Activated CD4-positive, alpha-beta memory T cell treated with anti-CD3 and anti-CD28 coated beads, Interleukin-2, amount 10 ng/mL, durations not matched to agents 7 days and 5 days (primary cell): ENCODE measurements at regions not wholly inside any gene's neighbourhood (a gene's known extent, or its start where the extent isn't known, plus 50 kb on each side); places are given as distances from the start of the nearest gene placed in this dataset.
A peak's percentile ranks its signal among the peaks of the same experiment; 100 is the strongest.

ENCODE experiments used
- CTCF ChIA-PET: fragments of 350-600 bp; sonication (Branson Sonifier 250); formaldehyde crosslinking; loops from one replicate; lab custom pipeline; 2021; ENCODE audit warnings: antibody characterized with exemption, inconsistent platforms; lab: Charles Lee
- POLR2A ChIA-PET: fragments of 350-600 bp; sonication (Branson Sonifier 250); formaldehyde crosslinking; loops from one replicate; lab custom pipeline; 2021; ENCODE audit warnings: antibody characterized with exemption; lab: Charles Lee
- DNase-seq: peaks from one replicate; pipeline ENCODE4 v3.0.0-alpha.2; 2020
- H3K27ac Mint-ChIP-seq: one replicate; pipeline ENCODE4 v1.8.0; 2021; ENCODE audit warnings: mild to moderate bottlenecking, mixed read lengths
- H3K27me3 Mint-ChIP-seq: one replicate; pipeline ENCODE4 v1.8.0; 2021; ENCODE audit warnings: mixed read lengths
- H3K36me3 Mint-ChIP-seq: one replicate; pipeline ENCODE4 v1.8.0; 2021; ENCODE audit warnings: low read depth, mixed read lengths
- H3K4me1 Mint-ChIP-seq: one replicate; pipeline ENCODE4 v1.8.0; 2021; ENCODE audit warnings: mixed read lengths
- H3K4me3 Mint-ChIP-seq: one replicate; pipeline ENCODE4 v1.8.0; 2021; ENCODE audit warnings: mild to moderate bottlenecking, mixed read lengths
- H3K9me3 Mint-ChIP-seq: one replicate; pipeline ENCODE4 v1.8.0; 2021; ENCODE audit warnings: mixed read lengths

- Mint-ChIP-seq H3K36me3 (peaks cover 2% of the 10 kb centered on the region), H3K27me3 (no peaks in the 10 kb centered on the region), H3K27ac (no peak overlapping the region), H3K4me3 (no peak overlapping the region), H3K4me1 (peaks cover 24% of the 10 kb centered on the region), H3K9me3 (no peaks in the 10 kb centered on the region)
- POLR2A ChIA-PET, result interaction anchor here (0.7 kb wide), 1 partner anchor 28 kb away, joined by 3 read pairs; no protein-coding TSS in a partner anchor
- CTCF ChIA-PET, result no interaction called here
- no peak for DNase-seq
Observed at GRCh38 chr12:107396991-107397390, 288.6 kb upstream of the PWP1 start.

DNA sequence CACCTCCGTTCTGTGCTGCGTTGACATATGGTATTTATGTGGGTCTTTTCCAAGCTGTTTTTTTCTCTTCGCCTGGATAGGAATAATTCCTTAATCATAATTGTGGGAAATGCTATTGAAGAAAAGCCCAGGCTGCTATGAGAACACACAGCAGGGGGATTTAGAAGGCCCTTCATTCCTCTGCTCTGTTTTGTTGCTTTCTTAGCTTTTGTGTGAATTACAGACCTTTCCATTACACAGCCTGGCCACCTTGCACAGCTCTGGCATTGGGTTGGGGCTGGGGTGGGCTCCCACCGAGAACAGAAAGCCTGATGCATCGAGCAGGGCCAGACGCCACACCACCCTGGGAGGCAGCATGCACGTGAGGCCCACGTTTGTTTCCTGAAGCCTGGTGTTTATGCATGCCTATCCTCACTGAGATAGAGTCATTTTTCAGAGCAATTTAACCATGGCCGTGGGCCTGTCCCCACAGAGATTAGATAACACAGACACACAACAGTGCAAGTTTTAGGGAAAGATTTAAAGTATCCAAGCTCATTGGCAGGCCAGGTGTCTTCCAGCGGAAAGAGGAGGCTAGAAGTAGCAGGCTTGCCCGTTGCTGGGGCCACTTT, 287.6 kb upstream of the PWP1 start:
- DNase-seq, result no peak
- H3K4me3 Mint-ChIP-seq, result no peak overlapping the region
- ChIA-PET POLR2A (no interaction called here), CTCF (no interaction called here)
- H3K4me1 Mint-ChIP-seq, result peaks cover 22% of the 10 kb centered on the region
- H3K27me3 Mint-ChIP-seq, result no peaks in the 10 kb centered on the region
- peaks cover 2% of the 10 kb centered on the region for H3K36me3 Mint-ChIP-seq
- H3K27ac Mint-ChIP-seq, result no peak overlapping the region
- H3K9me3 Mint-ChIP-seq, result no peaks in the 10 kb centered on the region

DNA sequence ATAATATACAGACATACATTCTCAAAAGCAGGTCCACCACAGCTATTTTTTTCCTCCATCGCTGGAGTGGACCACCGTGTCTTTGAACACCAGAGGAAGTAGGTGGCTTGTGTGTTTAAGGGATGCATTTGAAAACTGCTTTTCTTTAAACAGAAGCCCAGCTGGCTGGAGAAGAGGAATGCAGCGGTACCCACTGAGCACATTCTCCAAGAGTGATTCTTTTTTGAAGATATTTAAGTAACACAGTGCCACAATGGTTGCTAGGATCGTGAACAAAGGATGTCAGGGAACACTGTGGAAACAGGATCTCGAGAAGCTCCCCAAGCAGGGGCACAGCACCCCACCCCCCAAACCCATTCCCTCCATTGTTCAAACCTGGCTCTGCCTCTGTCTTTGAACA, 286.6 kb upstream of the PWP1 start:
- Mint-ChIP-seq H3K4me1 (peaks cover 19% of the 10 kb centered on the region), H3K9me3 (no peaks in the 10 kb centered on the region), H3K27me3 (no peaks in the 10 kb centered on the region), H3K4me3 (no peak overlapping the region), H3K27ac (no peak overlapping the region), H3K36me3 (peaks cover 2% of the 10 kb centered on the region)
- POLR2A ChIA-PET, result no interaction called here
- DNase-seq, result no peak
- CTCF ChIA-PET, result interaction anchor here (0.8 to 0.9 kb wide), 2 partner anchors 265 to 268 kb away, joined by 3 read pairs; no protein-coding TSS in a partner anchor

DNA sequence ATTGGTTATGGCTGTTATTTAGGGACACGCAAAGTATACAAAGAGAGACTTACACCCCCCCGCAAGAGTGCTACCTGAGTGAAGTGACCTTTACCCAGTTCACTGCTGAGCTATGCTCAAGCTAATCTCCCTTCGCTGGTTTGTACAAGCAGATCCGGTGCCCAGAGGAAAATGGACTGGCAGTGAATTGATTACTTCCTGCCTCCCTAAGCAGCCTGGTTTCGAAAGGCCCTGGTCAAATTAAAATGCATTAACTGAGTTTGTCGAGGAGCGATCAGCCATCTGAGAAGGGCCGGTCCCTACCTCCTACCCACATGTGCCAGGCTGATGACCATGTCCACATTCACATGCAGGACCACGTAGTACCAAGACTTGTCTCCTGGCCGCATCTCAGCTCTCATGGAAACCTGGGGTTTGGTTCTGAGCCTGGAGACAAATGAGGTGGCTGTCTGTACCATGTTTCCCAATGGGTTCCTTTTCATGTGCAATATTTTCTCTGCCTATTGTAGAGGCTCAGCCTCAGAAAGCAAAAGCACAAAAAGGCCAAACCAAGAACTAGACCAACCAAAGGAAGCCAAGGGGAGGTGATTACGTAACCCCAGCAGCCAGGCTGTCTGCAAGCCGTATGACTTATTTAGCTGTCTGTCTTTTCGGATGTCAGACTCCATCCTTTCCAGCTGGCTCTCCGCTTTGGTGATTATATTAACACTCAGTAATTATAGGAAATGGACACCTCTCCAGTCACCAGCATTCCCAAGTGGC, 284.7 kb upstream of the PWP1 start:
- H3K4me1 Mint-ChIP-seq, result peaks cover 22% of the 10 kb centered on the region
- POLR2A ChIA-PET, result interaction anchor here (2.2 to 2.7 kb wide), 2 partner anchors 27 to 80 kb away, joined by 5 to 20 read pairs; no protein-coding TSS in a partner anchor
- H3K27ac Mint-ChIP-seq, result no peak overlapping the region

GRCh38 chr12:107402041-107403022, 283.3 kb upstream of the PWP1 start:
- POLR2A ChIA-PET, result interaction anchor here (0.8 to 2.7 kb wide), 6 partner anchors 29 to 84 kb away, joined by 3 to 20 read pairs (median 4); a partner anchor contains a TSS
- H3K9me3 Mint-ChIP-seq, result no peaks in the 10 kb centered on the region
- H3K4me3 Mint-ChIP-seq, result no peak overlapping the region
- H3K27ac Mint-ChIP-seq, result peak overlapping the region; percentile 44
- no peaks in the 10 kb centered on the region for H3K27me3 Mint-ChIP-seq
- CTCF ChIA-PET, result interaction anchor here (0.8 to 5.7 kb wide), 25 partner anchors 13 to 288 kb away, joined by 3 to 53 read pairs (median 6); a partner anchor contains a TSS
- DNase-seq, result peak; percentile 68
- H3K4me1 Mint-ChIP-seq, result peaks cover 19% of the 10 kb centered on the region
- H3K36me3 Mint-ChIP-seq, result peaks cover 2% of the 10 kb centered on the region

More for the DNA sequence above, 284.7 kb upstream of the PWP1 start:
- CTCF ChIA-PET, result interaction anchor here (0.6 to 5.7 kb wide), 10 partner anchors 11 to 275 kb away, joined by 3 to 53 read pairs (median 17); a partner anchor contains a TSS
- Mint-ChIP-seq H3K27me3 (no peaks in the 10 kb centered on the region), H3K4me3 (no peak overlapping the region), H3K9me3 (no peaks in the 10 kb centered on the region), H3K36me3 (peaks cover 2% of the 10 kb centered on the region)
- DNase-seq, result no peak

DNA sequence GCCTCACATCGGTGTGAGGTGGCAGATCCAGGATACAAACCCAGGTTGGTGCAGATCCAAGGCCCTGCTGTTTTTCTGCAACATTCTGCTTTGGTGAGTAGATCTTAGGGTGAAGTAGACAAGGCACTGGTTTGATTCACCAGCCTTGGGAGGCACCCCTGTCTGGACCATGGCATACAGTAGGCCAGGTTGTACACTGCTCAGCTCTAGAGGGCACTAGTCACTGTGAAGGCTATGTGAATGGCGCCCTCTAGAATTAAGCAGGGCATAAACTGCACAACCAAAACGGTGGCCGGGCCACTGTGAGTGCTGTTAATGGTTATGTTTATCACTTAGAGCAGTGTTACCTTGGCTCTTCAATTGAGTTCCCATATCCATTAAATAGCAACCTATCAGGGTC, 280.6 kb upstream of the PWP1 start:
- H3K27me3 Mint-ChIP-seq, result no peaks in the 10 kb centered on the region
- no peaks in the 10 kb centered on the region for H3K36me3 Mint-ChIP-seq
- H3K4me3 Mint-ChIP-seq, result no peak overlapping the region
- DNase-seq, result peak; percentile 43
- no peaks in the 10 kb centered on the region for H3K9me3 Mint-ChIP-seq
- no peak overlapping the region for H3K27ac Mint-ChIP-seq
- ChIA-PET POLR2A (interaction anchor here (1.1 to 2.1 kb wide), 3 partner anchors 84 to 273 kb away, joined by 3 to 5 read pairs (median 4); a partner anchor contains a TSS), CTCF (interaction anchor here (0.6 to 5.7 kb wide), 16 partner anchors 10 to 280 kb away, joined by 3 to 51 read pairs (median 4); no protein-coding TSS in a partner anchor)
- peaks cover 16% of the 10 kb centered on the region for H3K4me1 Mint-ChIP-seq

DNA sequence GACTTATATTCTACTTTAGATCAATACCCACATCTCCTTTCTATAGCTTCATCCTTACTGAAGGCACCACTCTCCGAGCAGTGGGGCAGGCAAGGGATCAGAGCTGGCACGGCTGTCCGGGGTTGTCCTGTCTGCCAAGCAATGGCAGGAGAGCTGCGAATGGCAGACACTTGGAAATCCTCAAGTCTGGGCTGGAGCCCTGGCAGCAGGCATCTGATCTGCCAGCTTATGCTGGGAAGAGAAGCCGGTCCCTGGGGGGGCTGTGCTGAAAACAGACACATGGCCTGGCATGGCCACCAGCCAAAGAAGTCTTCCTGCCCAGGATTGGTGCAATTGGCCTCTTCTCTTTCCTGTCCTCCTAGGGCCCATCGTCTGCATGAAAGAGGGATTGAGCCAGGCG, 280.2 kb upstream of the PWP1 start:
- ChIA-PET POLR2A (interaction anchor here (1.1 to 2.1 kb wide), 3 partner anchors 85 to 274 kb away, joined by 3 to 5 read pairs (median 4); a partner anchor contains a TSS), CTCF (interaction anchor here (1.0 to 5.7 kb wide), 13 partner anchors 10 to 276 kb away, joined by 3 to 51 read pairs (median 5); no protein-coding TSS in a partner anchor)
- no peaks in the 10 kb centered on the region for H3K9me3 Mint-ChIP-seq
- H3K4me1 Mint-ChIP-seq, result peaks cover 16% of the 10 kb centered on the region
- H3K27ac Mint-ChIP-seq, result no peak overlapping the region
- DNase-seq, result no peak
- no peaks in the 10 kb centered on the region for H3K36me3 Mint-ChIP-seq
- H3K4me3 Mint-ChIP-seq, result no peak overlapping the region
- H3K27me3 Mint-ChIP-seq, result no peaks in the 10 kb centered on the region

- ChIA-PET POLR2A (no interaction called here), CTCF (interaction anchor here (0.7 to 4.9 kb wide), 8 partner anchors 8 to 281 kb away, joined by 3 to 51 read pairs (median 3); no protein-coding TSS in a partner anchor)
- Mint-ChIP-seq H3K9me3 (no peaks in the 10 kb centered on the region), H3K27ac (no peak overlapping the region), H3K4me1 (peaks cover 10% of the 10 kb centered on the region), H3K36me3 (no peaks in the 10 kb centered on the region), H3K27me3 (no peaks in the 10 kb centered on the region), H3K4me3 (no peak overlapping the region)
- no peak for DNase-seq
Observed at GRCh38 chr12:107406932-107407331, 278.7 kb upstream of the PWP1 start.

DNA sequence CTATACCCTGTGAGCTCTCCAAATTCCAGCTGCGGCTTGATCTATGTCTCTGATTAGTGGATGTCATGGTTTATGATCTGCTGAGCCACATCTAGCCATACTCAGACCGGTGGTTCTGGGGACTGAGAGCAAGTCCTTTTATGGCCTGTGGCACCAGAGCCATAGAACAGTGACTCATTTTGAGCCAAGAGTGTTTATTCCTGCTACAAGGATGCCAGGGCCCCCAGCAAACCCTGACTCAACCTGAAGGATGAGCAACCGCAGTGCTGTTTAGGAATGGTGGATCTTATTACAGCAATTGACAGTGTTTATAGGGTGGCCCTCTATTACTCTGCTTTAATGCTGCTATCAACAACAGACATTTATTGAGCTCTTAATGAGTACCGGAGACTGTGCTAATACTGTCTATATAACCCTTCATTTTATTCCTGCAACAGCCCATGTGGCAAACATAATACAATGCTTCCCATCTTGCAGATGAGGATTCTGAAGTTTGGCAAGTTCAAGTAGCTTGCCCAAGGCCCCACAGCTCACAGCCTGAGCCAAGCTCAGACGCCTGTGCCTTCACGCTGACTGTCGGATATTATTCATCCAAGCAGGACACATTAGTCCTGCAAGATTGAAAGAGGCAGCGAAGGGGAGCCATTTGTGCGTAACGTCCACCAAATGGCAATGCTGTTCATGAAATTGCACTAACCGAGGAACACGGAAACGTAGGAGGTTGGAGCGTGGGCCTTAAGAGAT, 273.6 kb upstream of the PWP1 start:
- CTCF ChIA-PET, result interaction anchor here (1.6 kb wide), 1 partner anchor 91 kb away, joined by 3 read pairs; no protein-coding TSS in a partner anchor

GRCh38 chr12:107415071-107415470, 270.5 kb upstream of the PWP1 start:
- DNase-seq, result no peak
- CTCF ChIA-PET, result interaction anchor here (1.2 to 1.4 kb wide), 2 partner anchors 9 to 283 kb away, joined by 4 to 5 read pairs; no protein-coding TSS in a partner anchor
- no peaks in the 10 kb centered on the region for H3K36me3 Mint-ChIP-seq
- peaks cover 3% of the 10 kb centered on the region for H3K9me3 Mint-ChIP-seq
- POLR2A ChIA-PET, result no interaction called here
- H3K4me3 Mint-ChIP-seq, result no peak overlapping the region
- no peaks in the 10 kb centered on the region for H3K4me1 Mint-ChIP-seq
- H3K27ac Mint-ChIP-seq, result no peak overlapping the region
- H3K27me3 Mint-ChIP-seq, result no peaks in the 10 kb centered on the region

More for the DNA sequence above, 273.6 kb upstream of the PWP1 start:
- H3K36me3 Mint-ChIP-seq, result no peaks in the 10 kb centered on the region
- H3K27ac Mint-ChIP-seq, result no peak overlapping the region
- H3K4me1 Mint-ChIP-seq, result no peaks in the 10 kb centered on the region
- H3K27me3 Mint-ChIP-seq, result no peaks in the 10 kb centered on the region
- no peaks in the 10 kb centered on the region for H3K9me3 Mint-ChIP-seq
- H3K4me3 Mint-ChIP-seq, result no peak overlapping the region
- POLR2A ChIA-PET, result no interaction called here
- no peak for DNase-seq

DNA sequence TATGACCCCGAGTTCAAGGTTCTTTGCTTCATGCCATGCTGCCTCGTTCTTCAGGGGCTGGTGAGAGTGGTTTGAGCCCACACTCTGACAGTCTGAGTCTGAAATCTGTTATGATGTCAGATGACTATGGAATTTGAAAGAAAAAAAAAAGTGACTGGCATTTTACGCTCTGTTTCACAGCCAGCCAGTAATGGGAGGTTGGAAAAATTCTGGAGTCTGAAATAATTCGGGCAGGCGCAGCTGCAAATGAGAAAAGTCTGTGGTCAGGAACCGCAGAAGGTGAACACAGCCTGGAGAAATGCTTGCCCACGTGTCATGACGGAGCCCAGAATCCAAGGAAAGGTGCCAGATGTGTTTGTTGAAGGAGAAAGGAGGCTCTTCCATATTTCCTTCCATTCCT, 269.8 kb upstream of the PWP1 start:
- H3K36me3 Mint-ChIP-seq, result no peaks in the 10 kb centered on the region
- ChIA-PET POLR2A (no interaction called here), CTCF (interaction anchor here (1.4 kb wide), 1 partner anchor 10 kb away, joined by 4 read pairs; no protein-coding TSS in a partner anchor)
- no peak overlapping the region for H3K27ac Mint-ChIP-seq
- peaks cover 3% of the 10 kb centered on the region for H3K9me3 Mint-ChIP-seq
- H3K4me1 Mint-ChIP-seq, result no peaks in the 10 kb centered on the region
- DNase-seq, result no peak
- H3K27me3 Mint-ChIP-seq, result no peaks in the 10 kb centered on the region
- H3K4me3 Mint-ChIP-seq, result no peak overlapping the region
